Bronchial epithelial cell (primary cell): ENCODE measurements at regions not wholly inside any gene's neighbourhood (a gene's known extent, or its start where the extent isn't known, plus 50 kb on each side); places are given as distances from the start of the nearest gene placed in this dataset.
"Not testable (repeated sequence)": the region's sequence is repeated elsewhere in the genome, so short reads cannot be mapped to it uniquely, and the experiment has no call there.

Experiments used
- DNase-seq: peaks from one replicate; pipeline ENCODE4 v3.0.0-alpha.2; 2010; ENCODE audit warnings: low read depth
- FAIRE-seq: peaks from 2 replicates; lab custom pipeline; 2011; peaks lifted over from hg19 to GRCh38; lab: Jason Lieb, UNC
- H3K27me3 ChIP-seq: 2 replicates; pipeline ENCODE4 v1.5.1; 2011; ENCODE audit warnings: low read length; ENCODE audit not compliant: control insufficient read depth, insufficient read depth
- H3K36me3 ChIP-seq: 2 replicates; pipeline ENCODE4 v1.5.1; 2011; ENCODE audit warnings: low read length; ENCODE audit not compliant: control insufficient read depth, insufficient read depth
- H3K4me3 ChIP-seq: 2 replicates; pipeline ENCODE4 v1.5.1; 2011; ENCODE audit warnings: mild to moderate bottlenecking, low read depth, low read length, control low read depth
- CTCF ChIP-seq: IDR thresholded peaks from 2 replicates; pipeline ENCODE4 v1.5.1; 2011; ENCODE audit warnings: mild to moderate bottlenecking, moderate library complexity, low read length, control low read depth, inconsistent platforms; ENCODE audit not compliant: insufficient read depth, severe bottlenecking

GRCh38 chr18:8882632-8883408 lies 177.5 kb downstream of the MTCL1 start:
- no peak for FAIRE-seq
- peak; percentile 74 for DNase-seq
- TF ChIP-seq CTCF = no peak
- Histone ChIP-seq H3K36me3 (no peaks in the 10 kb centered on the region), H3K4me3 (no peak overlapping the region), H3K27me3 (no peaks in the 10 kb centered on the region)

GRCh38 chr18:8883409-8883668 lies 178.0 kb downstream of the MTCL1 start:
- Histone ChIP-seq H3K36me3 (no peaks in the 10 kb centered on the region), H3K27me3 (no peaks in the 10 kb centered on the region), H3K4me3 (no peak overlapping the region)
- no peak for DNase-seq
- FAIRE-seq = no peak
- no peak for TF ChIP-seq CTCF

- not testable (repeated sequence) for H3K27me3 ChIP-seq, H3K4me3 ChIP-seq, H3K36me3 ChIP-seq, FAIRE-seq, DNase-seq
Measured at GRCh38 chr18:8887877-8888276, 182.5 kb downstream of the MTCL1 start.

- no peak for TF ChIP-seq CTCF
- Histone ChIP-seq H3K4me3 (no peak overlapping the region), H3K27me3 (no peaks in the 10 kb centered on the region), H3K36me3 (no peaks in the 10 kb centered on the region)
- FAIRE-seq (no peak), DNase-seq (no peak)
Measured at GRCh38 chr18:8889489-8889888, 184.1 kb downstream of the MTCL1 start.

GRCh38 chr18:8890503-8890902 lies 185.1 kb downstream of the MTCL1 start:
- H3K36me3 ChIP-seq, DNase-seq, H3K4me3 ChIP-seq, FAIRE-seq, H3K27me3 ChIP-seq: not testable (repeated sequence)

GRCh38 chr18:8890957-8891464 lies 185.7 kb downstream of the MTCL1 start:
- DNase-seq (peak; percentile 99), FAIRE-seq (no peak)
- Histone ChIP-seq H3K36me3 (no peaks in the 10 kb centered on the region), H3K27me3 (no peaks in the 10 kb centered on the region), H3K4me3 (no peak overlapping the region)
- no peak for TF ChIP-seq CTCF

GRCh38 chr18:8893221-8893620 lies 187.9 kb downstream of the MTCL1 start:
- TF ChIP-seq CTCF = no peak
- H3K4me3 ChIP-seq = no peak overlapping the region
- no peak for DNase-seq
- no peaks in the 10 kb centered on the region for H3K27me3 ChIP-seq
- no peak for FAIRE-seq
- no peaks in the 10 kb centered on the region for H3K36me3 ChIP-seq
